ENCODE measurements at regions not wholly inside any gene's neighbourhood (a gene's known extent, or its start where the extent isn't known, plus 50 kb on each side); places are given as distances from the start of the nearest gene placed in this dataset.

DNA sequence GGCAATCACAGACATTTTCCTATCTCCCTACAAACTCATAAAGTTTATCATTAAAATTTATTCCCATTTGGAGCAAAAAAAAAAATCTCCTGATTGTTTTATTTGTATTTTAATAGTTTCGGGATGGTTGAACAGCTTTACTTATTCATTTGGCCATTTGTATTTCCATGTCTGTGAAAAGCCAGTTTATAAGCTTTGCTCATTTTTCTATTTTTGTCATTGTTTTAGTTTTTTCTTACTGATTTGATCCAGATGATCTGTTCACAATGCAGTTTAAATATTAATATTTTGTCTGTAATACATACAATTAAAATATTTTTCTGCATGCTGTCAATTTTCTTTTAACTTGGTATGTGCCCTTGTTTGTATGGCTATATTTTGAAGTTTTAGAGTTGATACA, 65.2 kb upstream of the CCN2 start:
- TF ChIP-seq POLR2A (IDR thresholded peaks at IDR 0.05; ENCODE audit: low read depth, low read length) (no peak), SPI1 (IDR thresholded peaks at IDR 0.05; ENCODE audit: low read depth, low read length) (no peak), POLR2AphosphoS5 (IDR thresholded peaks at IDR 0.05; ENCODE audit: low read depth, low read length) (no peak)
